WTC11 (cell line): ENCODE measurements at regions not wholly inside any gene's neighbourhood (a gene's known extent, or its start where the extent isn't known, plus 50 kb on each side); places are given as distances from the start of the nearest gene placed in this dataset.

Source experiments
- ATAC-seq: fragments of 200-7000 bp; cut with Tn5 transposase; 2 replicates; pipeline ENCODE4 v1.10.0; 2021; ENCODE audit warnings: mild to moderate bottlenecking, moderate library complexity
- CTCF ChIA-PET: fragments of 300-600 bp; sonication (Branson Sonifier 250); formaldehyde crosslinking; loops from one replicate; lab custom pipeline; 2021; ENCODE audit warnings: antibody characterized with exemption; lab: Charles Lee
- POLR2A ChIA-PET: fragments of 350-600 bp; sonication (Branson Sonifier 250); formaldehyde crosslinking; loops from one replicate; lab custom pipeline; 2021; ENCODE audit warnings: antibody characterized with exemption; lab: Charles Lee
- DNase-seq: peaks from one replicate; pipeline ENCODE4 v3.0.0; 2021; ENCODE audit warnings: low spot score
- H3K27ac Mint-ChIP-seq: 2 replicates; pipeline ENCODE4 v1.8.0; 2021; ENCODE audit warnings: mixed read lengths
- H3K27me3 Mint-ChIP-seq: 2 replicates; pipeline ENCODE4 v1.8.0; 2021; ENCODE audit warnings: low read depth, mild to moderate bottlenecking, moderate library complexity, mixed read lengths
- H3K36me3 Mint-ChIP-seq: 2 replicates; pipeline ENCODE4 v1.8.0; 2021; ENCODE audit warnings: mixed read lengths
- H3K4me1 Mint-ChIP-seq: 2 replicates; pipeline ENCODE4 v1.8.0; 2022; ENCODE audit warnings: mixed read lengths
- H3K4me3 Mint-ChIP-seq: 2 replicates; pipeline ENCODE4 v1.8.0; 2021; ENCODE audit warnings: mild to moderate bottlenecking, moderate library complexity, mixed read lengths
- H3K9me3 Mint-ChIP-seq: 2 replicates; pipeline ENCODE4 v1.8.0; 2021; ENCODE audit warnings: mixed read lengths
- E2F4 ChIP-seq: sonication (generic); formaldehyde crosslinking; IDR thresholded peaks from 2 replicates; pipeline ENCODE4 v1.8.1; 2022; ENCODE audit warnings: low read depth, mild to moderate bottlenecking, moderate library complexity, missing genetic modification reagents, borderline replicate concordance
- ELF4 ChIP-seq: sonication (generic); formaldehyde crosslinking; IDR thresholded peaks from 2 replicates; pipeline ENCODE4 v1.8.1; 2022; ENCODE audit warnings: low read depth, mild to moderate bottlenecking, moderate library complexity, missing genetic modification reagents
- ESRRA ChIP-seq: sonication (generic); formaldehyde crosslinking; IDR thresholded peaks from 2 replicates; pipeline ENCODE4 v1.8.1; 2022; ENCODE audit warnings: mild to moderate bottlenecking, missing genetic modification reagents, borderline replicate concordance
- MXD4 ChIP-seq: fragments of 250-450 bp; sonication (Bioruptor Pico); IDR thresholded peaks from 2 replicates; pipeline ENCODE4 v1.8.0; 2021; ENCODE audit warnings: mild to moderate bottlenecking, moderate library complexity, borderline replicate concordance
- MYBL2 ChIP-seq: sonication (generic); formaldehyde crosslinking; IDR thresholded peaks from 2 replicates; pipeline ENCODE4 v1.8.1; 2023; ENCODE audit warnings: mild to moderate bottlenecking, moderate library complexity, missing genetic modification reagents
- NFE2L1 ChIP-seq: sonication (generic); formaldehyde crosslinking; IDR thresholded peaks from 2 replicates; pipeline ENCODE4 v1.8.1; 2023; ENCODE audit warnings: missing genetic modification reagents
- PRDM15 ChIP-seq: sonication (generic); formaldehyde crosslinking; IDR thresholded peaks from 2 replicates; pipeline ENCODE4 v1.8.0; 2022; ENCODE audit warnings: missing genetic modification reagents
- TCF7 ChIP-seq: sonication (generic); formaldehyde crosslinking; IDR thresholded peaks from 2 replicates; pipeline ENCODE4 v1.8.0; 2022; ENCODE audit warnings: mild to moderate bottlenecking, low read depth, missing genetic modification reagents, moderate library complexity
- TEAD1 ChIP-seq: sonication (generic); formaldehyde crosslinking; IDR thresholded peaks from 2 replicates; pipeline ENCODE4 v1.8.0; 2022; ENCODE audit warnings: mild to moderate bottlenecking, missing genetic modification reagents
- USF2 ChIP-seq: sonication (generic); formaldehyde crosslinking; IDR thresholded peaks from 2 replicates; pipeline ENCODE4 v1.8.1; 2023; ENCODE audit warnings: mild to moderate bottlenecking, missing genetic modification reagents, moderate library complexity
- ZNF317 ChIP-seq: sonication (generic); formaldehyde crosslinking; IDR thresholded peaks from 2 replicates; pipeline ENCODE4 v1.8.1; 2023; ENCODE audit warnings: low read depth, mild to moderate bottlenecking, moderate library complexity, missing genetic modification reagents, borderline replicate concordance
- ZNF416 ChIP-seq: fragments of 250-450 bp; sonication (Bioruptor Pico); IDR thresholded peaks from 2 replicates; pipeline ENCODE4 v1.9.0; 2021; ENCODE audit warnings: mild to moderate bottlenecking, inconsistent platforms
- ZNF423 ChIP-seq: fragments of 250-450 bp; sonication (Bioruptor Pico); IDR thresholded peaks from 2 replicates; pipeline ENCODE4 v2.1.2; 2022; ENCODE audit warnings: mild to moderate bottlenecking, moderate library complexity
- TF ChIP-seq, protein P1 (sequence below): sonication (generic); formaldehyde crosslinking; conservative IDR thresholded peaks from 2 replicates; pipeline ENCODE4 v1.8.1; 2022; ENCODE audit warnings: mild to moderate bottlenecking, missing genetic modification reagents
- TF ChIP-seq, protein P2 (sequence below): fragments of 250-450 bp; sonication (Bioruptor Pico); IDR thresholded peaks from 2 replicates; pipeline ENCODE4 v1.8.0; 2021; ENCODE audit warnings: mild to moderate bottlenecking
- TF ChIP-seq, protein P3 (sequence below): sonication (generic); formaldehyde crosslinking; IDR thresholded peaks from 2 replicates; pipeline ENCODE4 v1.8.1; 2023; ENCODE audit warnings: mild to moderate bottlenecking, moderate library complexity, missing genetic modification reagents
- TF ChIP-seq, protein P4 (sequence below): sonication (generic); formaldehyde crosslinking; IDR thresholded peaks from 2 replicates; pipeline ENCODE4 v1.8.1; 2023; ENCODE audit warnings: mild to moderate bottlenecking, missing genetic modification reagents, moderate library complexity
- TF ChIP-seq, protein P5 (sequence below): sonication (generic); formaldehyde crosslinking; IDR thresholded peaks from 2 replicates; pipeline ENCODE4 v1.8.0; 2022; ENCODE audit warnings: mild to moderate bottlenecking, missing genetic modification reagents

DNA sequence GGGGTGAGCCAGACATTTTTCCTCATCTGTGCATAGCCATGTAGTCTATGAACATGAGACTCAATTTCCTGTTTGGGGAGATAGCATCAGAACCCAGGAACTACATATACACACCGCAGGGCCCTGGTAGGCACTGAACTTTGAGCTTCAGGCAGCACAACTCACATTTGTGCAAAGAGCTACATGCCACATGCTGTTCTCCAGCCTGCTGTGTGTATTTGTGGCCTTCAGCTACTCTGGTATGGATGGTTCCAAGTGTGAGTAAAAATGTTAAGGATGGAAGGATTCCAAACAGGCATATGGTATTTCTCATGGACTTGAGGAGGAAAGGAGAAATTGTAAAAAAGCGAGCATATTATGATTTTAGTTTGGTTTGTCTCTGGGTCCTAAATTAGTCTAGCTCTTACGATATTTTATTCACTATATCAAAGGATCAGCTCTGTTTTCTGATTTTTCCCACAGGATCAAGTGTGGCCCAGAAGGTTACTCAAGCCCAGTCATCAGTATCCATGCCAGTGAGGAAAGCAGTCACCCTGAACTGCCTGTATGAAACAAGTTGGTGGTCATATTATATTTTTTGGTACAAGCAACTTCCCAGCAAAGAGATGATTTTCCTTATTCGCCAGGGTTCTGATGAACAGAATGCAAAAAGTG lies 422.4 kb upstream of the OR4E1 start:
- ChIA-PET CTCF (interaction anchor here (1.0 to 1.6 kb wide), 5 partner anchors 10 to 373 kb away, joined by 3 to 8 read pairs (median 4); no protein-coding TSS in a partner anchor), POLR2A (no interaction called here)
- DNase-seq (no peak), ATAC-seq (no peak)
- Mint-ChIP-seq H3K4me1 (no peaks in the 10 kb centered on the region), H3K4me3 (no peak overlapping the region), H3K27ac (no peak overlapping the region), H3K36me3 (no peaks in the 10 kb centered on the region), H3K9me3 (no peaks in the 10 kb centered on the region), H3K27me3 (peaks cover 10% of the 10 kb centered on the region; the same call in 1 of the 2 replicates)
- no peak for TF ChIP-seq ELF4 (CRISPR knock-in tag)
- no peak for TF ChIP-seq ZNF416 (CRISPR knock-in tag)
- TF ChIP-seq, protein P1, sequence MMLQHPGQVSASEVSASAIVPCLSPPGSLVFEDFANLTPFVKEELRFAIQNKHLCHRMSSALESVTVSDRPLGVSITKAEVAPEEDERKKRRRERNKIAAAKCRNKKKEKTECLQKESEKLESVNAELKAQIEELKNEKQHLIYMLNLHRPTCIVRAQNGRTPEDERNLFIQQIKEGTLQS (CRISPR knock-in tag): no peak
- TF ChIP-seq, protein P2, sequence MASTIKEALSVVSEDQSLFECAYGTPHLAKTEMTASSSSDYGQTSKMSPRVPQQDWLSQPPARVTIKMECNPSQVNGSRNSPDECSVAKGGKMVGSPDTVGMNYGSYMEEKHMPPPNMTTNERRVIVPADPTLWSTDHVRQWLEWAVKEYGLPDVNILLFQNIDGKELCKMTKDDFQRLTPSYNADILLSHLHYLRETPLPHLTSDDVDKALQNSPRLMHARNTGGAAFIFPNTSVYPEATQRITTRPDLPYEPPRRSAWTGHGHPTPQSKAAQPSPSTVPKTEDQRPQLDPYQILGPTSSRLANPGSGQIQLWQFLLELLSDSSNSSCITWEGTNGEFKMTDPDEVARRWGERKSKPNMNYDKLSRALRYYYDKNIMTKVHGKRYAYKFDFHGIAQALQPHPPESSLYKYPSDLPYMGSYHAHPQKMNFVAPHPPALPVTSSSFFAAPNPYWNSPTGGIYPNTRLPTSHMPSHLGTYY: no peak
- no peak for TF ChIP-seq E2F4 (CRISPR knock-in tag)
- no peak for TF ChIP-seq ZNF423
- no peak for TF ChIP-seq USF2 (CRISPR knock-in tag)
- no peak for TF ChIP-seq TEAD1 (CRISPR knock-in tag)
- TF ChIP-seq TCF7 (CRISPR knock-in tag): no peak
- TF ChIP-seq MXD4 (CRISPR knock-in tag): no peak
- no peak for TF ChIP-seq MYBL2 (CRISPR knock-in tag)
- TF ChIP-seq, protein P3, sequence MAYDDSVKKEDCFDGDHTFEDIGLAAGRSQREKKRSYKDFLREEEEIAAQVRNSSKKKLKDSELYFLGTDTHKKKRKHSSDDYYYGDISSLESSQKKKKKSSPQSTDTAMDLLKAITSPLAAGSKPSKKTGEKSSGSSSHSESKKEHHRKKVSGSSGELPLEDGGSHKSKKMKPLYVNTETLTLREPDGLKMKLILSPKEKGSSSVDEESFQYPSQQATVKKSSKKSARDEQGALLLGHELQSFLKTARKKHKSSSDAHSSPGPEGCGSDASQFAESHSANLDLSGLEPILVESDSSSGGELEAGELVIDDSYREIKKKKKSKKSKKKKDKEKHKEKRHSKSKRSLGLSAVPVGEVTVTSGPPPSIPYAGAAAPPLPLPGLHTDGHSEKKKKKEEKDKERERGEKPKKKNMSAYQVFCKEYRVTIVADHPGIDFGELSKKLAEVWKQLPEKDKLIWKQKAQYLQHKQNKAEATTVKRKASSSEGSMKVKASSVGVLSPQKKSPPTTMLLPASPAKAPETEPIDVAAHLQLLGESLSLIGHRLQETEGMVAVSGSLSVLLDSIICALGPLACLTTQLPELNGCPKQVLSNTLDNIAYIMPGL (CRISPR knock-in tag): no peak
- TF ChIP-seq, protein P4, sequence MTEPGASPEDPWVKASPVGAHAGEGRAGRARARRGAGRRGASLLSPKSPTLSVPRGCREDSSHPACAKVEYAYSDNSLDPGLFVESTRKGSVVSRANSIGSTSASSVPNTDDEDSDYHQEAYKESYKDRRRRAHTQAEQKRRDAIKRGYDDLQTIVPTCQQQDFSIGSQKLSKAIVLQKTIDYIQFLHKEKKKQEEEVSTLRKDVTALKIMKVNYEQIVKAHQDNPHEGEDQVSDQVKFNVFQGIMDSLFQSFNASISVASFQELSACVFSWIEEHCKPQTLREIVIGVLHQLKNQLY (CRISPR knock-in tag): no peak
- TF ChIP-seq NFE2L1 (CRISPR knock-in tag): no peak
- TF ChIP-seq, protein P5, sequence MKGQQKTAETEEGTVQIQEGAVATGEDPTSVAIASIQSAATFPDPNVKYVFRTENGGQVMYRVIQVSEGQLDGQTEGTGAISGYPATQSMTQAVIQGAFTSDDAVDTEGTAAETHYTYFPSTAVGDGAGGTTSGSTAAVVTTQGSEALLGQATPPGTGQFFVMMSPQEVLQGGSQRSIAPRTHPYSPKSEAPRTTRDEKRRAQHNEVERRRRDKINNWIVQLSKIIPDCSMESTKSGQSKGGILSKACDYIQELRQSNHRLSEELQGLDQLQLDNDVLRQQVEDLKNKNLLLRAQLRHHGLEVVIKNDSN (CRISPR knock-in tag): no peak
- TF ChIP-seq ZNF317: no peak
- no peak for TF ChIP-seq ESRRA
- TF ChIP-seq PRDM15 (CRISPR knock-in tag): no peak
